Cardiac septum (tissue), 1 donor: ENCODE measurements at regions not wholly inside any gene's neighbourhood (a gene's known extent, or its start where the extent isn't known, plus 50 kb on each side); places are given as distances from the start of the nearest gene placed in this dataset.

Source experiments
- DNase-seq: peaks from one replicate; pipeline ENCODE4 v3.0.0-alpha.2; 2020; ENCODE audit warnings: low spot score
- intact Hi-C: fragments of 100-400 bp; cut with DNase I; formaldehyde crosslinking; loops from one replicate; pipeline ENCODE4 v1.14.0; 2022
- donor health status: DM: no; HTN: no; CAD: no.

GRCh38 chr2:60400462-60401246 is 152.8 kb downstream of the BCL11A start:
- intact Hi-C loops = no loop called here
- DNase-seq = no peak

DNA sequence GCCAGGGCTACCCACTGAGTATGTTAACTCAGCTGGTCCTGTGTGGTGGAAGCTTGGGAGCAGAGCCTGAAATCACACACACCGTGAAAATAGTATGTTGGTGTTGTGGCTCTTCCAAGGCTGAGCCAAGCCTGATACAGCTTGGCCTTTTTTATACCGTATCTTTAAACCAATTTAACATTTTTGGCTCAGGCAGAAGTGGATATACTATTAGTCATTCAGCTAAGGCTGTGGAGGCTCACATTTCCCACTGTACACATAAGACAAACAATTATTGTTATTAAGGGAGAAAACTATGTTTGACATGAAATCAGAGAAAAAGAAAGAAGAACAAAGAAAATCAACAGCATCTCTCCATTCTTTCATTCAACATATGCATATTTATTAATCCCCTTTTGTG is 159.0 kb downstream of the BCL11A start:
- no peak for DNase-seq
- intact Hi-C loops = no loop called here

- intact Hi-C loops = no loop called here
- peak; percentile 31 for DNase-seq
These were observed 161.6 kb downstream of the BCL11A start for GRCh38 chr2:60391649-60392375.

- intact Hi-C loops = no loop called here
- peak; percentile 3 for DNase-seq
These were observed 162.2 kb downstream of the BCL11A start for GRCh38 chr2:60391230-60391629.

DNA sequence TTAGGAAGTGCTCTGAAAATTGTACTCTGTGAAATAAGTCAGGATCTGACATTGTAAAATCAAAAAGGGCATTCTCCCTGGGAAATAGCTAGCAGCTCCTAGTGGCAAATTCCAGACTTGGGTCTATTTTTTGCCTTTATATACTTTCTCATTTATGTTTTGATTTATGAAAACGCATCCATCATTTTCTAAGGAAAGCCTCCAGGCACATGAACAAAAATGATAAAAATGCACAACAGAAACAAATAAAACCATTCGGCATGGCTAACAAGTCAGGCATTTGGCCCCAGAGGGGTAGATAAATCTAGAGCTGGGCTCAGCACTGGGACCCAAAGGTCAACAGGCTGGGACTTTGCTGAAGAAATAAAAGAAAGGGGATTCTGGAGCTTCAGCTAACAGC is 167.0 kb downstream of the BCL11A start:
- DNase-seq = peak; percentile 12
- intact Hi-C loops = no loop called here

DNA sequence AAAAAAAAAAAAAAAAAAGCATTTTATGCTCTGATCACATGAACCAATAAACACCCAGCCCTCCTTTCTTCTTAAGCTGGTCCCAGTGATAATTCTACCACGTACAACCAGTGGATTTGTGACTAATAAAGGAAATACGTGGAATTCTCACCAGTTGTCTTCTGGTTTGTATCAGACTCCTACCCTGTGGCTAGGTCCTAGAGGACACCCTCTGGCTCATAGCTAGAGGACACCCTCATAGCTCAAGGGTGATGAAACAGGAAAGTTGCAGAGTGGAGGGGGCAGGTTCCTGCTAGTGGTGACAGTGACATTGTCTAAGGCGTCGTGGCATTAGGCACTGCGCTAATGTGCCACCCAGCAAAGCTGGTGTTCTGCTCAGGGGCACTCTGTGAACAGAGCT is 167.8 kb downstream of the BCL11A start:
- peak; percentile 76 for DNase-seq
- intact Hi-C loops = no loop called here

GRCh38 chr2:60383401-60384143 is 169.9 kb downstream of the BCL11A start:
- no peak for DNase-seq
- intact Hi-C loops = no loop called here

- intact Hi-C loops = no loop called here
These were observed 173.0 kb downstream of the BCL11A start for GRCh38 chr2:60380411-60380810.

DNA sequence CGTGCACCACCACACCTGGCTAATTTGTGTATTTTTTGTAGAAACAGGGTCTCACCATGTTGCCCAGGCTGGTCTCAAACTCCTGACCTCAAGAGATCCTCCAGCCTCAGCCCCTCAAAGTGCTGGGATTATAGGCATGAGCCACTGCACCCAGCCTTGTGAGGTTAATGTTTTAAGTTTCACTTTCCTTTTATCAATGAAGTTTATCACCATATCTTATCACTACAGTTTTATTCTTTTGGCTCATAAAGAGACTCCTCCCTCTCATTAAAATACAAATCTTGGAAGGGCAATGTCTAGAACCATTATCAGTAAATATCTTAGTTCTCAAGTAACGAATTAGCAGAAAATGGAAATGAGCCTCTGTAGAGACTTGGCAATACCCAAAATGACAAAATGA is 173.8 kb downstream of the BCL11A start:
- DNase-seq = no peak
- intact Hi-C loops = no loop called here

More at GRCh38 chr2:60380411-60380810, 173.0 kb downstream of the BCL11A start:
- DNase-seq = peak; percentile 24

- intact Hi-C loops = no loop called here
- no peak for DNase-seq
These were observed 174.2 kb downstream of the BCL11A start for GRCh38 chr2:60379216-60379615.

DNA sequence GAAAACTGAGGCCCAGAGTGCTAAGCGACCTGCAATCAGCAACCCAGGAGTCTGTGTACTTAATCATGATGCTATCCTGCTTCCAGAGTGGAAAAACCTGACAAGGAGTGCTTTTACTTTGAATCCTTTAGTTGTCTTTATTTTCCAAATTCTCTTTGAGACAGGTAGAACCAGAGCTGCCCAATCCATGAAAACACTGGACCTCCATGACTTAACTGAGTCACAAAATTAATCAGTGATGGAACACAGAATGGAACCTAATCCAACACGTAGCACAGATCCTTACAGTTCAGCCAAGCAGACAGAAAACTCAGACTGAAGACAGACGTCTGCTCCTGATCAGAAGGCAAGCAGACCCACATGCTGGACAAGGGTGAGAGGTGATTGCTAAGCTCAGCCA is 175.6 kb downstream of the BCL11A start:
- intact Hi-C loops = no loop called here
- DNase-seq = peak; percentile 7

DNA sequence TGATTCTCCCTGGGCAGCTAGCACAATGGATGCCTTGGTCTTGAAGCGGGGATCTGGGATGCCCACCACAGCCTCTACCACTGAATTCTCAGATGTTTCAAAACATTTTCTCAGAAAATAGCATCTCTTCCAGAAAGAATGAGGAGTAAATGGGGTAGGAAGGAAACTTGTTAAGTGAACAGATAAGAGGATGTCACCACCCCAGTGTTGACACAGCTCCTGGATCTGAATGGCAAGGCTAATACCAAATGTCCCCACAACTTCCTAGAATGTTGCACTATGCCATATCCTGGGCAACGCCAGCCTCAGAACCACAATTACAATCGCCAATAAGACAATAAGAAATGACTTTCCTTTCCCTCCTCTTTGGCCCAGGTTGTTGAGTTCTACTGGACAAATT is 177.2 kb downstream of the BCL11A start:
- intact Hi-C loops = no loop called here
- no peak for DNase-seq

DNA sequence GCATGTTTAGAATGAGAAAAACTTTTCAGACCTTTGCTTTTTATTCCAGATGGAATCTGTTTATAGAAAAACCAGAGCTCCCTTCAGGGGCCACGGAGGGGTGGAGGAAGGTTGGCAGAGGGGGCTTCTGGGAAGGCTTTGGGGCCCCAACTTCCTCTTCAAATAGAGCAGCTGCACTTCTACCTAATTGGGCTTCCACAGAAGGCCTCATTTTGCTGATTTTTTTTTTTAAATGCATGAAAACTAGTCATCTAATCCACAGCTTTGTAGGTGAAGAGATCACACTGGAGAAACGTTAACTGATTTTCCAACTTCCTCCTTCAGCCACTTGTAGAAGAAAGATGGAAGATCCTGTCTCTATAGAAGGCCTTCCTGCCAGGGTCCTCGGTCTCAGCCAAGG is 181.8 kb downstream of the BCL11A start:
- DNase-seq = peak; percentile 4
- intact Hi-C loops = no loop called here

DNA sequence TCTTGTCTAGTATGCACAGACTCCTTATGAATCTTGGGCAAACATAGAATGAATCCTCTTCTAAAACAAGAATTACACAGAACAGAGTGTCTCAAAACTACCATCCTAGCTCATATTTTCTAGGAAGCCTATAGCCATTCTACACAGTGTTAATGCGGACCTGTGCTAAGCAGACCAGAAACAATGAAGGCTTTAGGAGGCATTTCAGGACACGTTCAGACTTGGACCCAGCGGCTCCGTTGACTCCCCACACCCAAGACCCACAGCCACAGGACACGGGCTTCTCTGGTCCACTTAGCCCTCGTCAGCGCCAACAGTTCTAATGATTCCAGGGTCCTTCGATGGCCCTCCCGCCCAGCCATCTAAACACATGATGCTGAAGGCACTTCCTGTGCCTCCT is 182.2 kb downstream of the BCL11A start:
- DNase-seq = peak; percentile 9
- intact Hi-C loops = no loop called here

DNA sequence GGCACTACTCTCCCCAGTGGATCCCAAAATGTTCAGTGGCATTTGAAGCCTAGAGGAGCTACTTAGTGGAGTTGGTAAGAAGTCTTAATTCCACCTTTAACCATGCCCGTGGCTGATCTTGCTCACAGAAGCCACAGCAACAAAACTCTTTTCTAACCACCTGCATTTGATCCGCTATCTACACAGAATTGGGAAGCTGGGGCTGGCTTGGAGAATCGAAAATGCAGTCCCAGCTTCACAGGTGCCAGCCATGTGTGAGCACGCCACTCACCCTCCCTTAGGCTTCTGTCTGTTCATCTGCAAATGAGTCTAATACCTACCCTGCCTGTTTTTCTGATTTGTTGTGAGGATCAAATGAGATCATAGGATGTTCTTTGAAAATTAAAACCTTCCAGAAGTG is 182.6 kb downstream of the BCL11A start:
- peak; percentile 20 for DNase-seq

DNA sequence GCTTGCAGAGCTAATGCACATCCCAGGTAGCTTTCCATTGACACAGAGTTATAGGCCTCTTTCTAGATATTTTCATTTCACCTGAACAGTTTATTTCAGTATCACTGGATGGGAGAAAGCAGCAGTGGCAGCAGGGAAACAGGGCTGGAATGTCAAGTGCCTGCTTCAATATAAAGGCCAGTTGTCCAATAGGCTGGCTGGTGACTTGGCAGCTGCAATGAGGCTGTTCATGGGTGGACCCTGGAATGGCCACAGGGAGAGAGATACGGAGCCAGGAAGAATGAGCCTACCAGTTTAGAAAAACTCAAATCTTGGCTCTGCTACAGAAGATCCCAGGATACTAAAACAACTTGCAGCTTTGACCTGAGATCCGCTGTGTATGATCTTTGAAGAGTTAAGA is 185.0 kb downstream of the BCL11A start:
- intact Hi-C loops = no loop called here
- DNase-seq = peak; percentile 75

More for the DNA sequence above, 182.6 kb downstream of the BCL11A start:
- intact Hi-C loops = no loop called here

DNA sequence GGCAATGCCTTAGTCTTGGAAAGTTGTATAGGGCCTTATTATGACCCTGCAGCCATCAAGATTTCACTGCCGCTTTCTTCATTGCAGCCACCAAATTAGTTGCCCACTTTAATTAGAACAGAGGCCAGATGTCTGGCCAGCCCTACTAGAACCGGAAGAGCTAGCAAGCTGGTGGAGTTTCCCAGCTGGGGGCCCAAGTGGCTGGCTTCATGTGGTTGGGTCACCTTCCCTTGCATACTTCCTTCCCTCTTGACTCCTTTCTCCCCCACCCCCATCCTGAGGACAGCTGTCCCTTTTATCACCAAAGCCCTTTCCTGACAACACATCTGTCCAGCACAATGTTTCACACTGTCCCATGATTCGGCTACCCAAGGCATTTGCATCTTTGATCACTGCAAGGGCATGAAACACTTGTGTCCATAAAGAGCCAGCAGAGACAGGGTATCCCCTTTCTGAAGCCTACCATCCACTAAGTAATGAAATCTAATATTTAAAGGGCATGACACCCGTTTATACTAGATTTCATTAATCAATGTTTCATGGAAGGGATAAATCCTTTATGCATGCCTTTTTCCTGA is 187.2 kb downstream of the BCL11A start:
- intact Hi-C loops = no loop called here
- DNase-seq = peak; percentile 73

- intact Hi-C loops = no loop called here
These were observed 187.9 kb downstream of the BCL11A start for GRCh38 chr2:60365556-60365955.

DNA sequence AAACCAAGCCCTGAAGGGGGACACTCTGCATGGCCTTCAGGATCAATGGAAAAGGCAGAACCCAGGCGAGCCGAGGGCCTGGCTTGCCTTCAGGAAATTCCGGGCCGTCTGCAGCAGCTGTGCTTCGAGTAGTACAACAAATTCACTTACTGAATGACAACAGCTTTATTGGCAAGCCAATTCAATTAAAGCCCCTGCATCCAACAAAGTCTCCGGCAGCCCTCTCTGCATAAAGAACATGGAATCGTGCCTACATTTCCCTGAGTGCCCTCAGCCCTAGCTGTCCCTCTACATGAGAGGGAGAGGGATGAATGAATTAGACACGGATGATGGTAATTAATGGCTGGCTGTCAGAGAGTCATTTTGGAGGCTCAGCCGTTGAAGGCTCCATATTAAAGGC is 189.0 kb downstream of the BCL11A start:
- intact Hi-C loops = no loop called here
- no peak for DNase-seq

More at GRCh38 chr2:60365556-60365955, 187.9 kb downstream of the BCL11A start:
- peak; percentile 49 for DNase-seq

GRCh38 chr2:60361498-60361897 is 192.0 kb downstream of the BCL11A start:
- no peak for DNase-seq
- intact Hi-C loops = no loop called here
